Loucy (cell line): ENCODE measurements at regions not wholly inside any gene's neighbourhood (a gene's known extent, or its start where the extent isn't known, plus 50 kb on each side); places are given as distances from the start of the nearest gene placed in this dataset.

Source experiments
- EZH2phosphoT487 ChIP-seq: fragments of 200-600 bp; IDR thresholded peaks from 2 replicates; pipeline ENCODE4 v1.6.1; 2018; ENCODE audit warnings: antibody characterized with exemption, mild to moderate bottlenecking, moderate library complexity, borderline replicate concordance
- TF ChIP-seq, protein P1 (sequence below): fragments of 200-600 bp; sonication (generic); conservative IDR thresholded peaks from 2 replicates; pipeline ENCODE4 v1.5.1; 2014; ENCODE audit warnings: mild to moderate bottlenecking, antibody characterized with exemption, low read length

DNA sequence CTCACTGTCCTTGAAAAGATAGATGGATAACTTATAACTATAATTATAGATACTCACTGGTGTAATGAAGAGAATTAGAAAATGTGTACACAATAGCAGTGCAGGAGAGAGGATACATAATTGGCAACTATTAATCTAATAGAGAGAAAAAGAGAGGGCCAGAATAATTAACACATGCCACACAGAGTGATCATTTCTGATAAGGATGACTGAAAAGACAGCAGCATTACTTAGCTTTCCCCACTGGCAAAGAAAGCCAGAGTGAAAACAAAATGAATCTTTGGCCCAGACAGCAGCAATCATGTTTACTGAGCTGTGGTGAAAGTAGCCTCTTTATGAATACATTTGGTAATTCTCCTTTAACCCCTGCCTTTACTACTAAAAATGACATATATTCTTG is 493.3 kb upstream of the ROBO1 start:
- TF ChIP-seq, protein P1, sequence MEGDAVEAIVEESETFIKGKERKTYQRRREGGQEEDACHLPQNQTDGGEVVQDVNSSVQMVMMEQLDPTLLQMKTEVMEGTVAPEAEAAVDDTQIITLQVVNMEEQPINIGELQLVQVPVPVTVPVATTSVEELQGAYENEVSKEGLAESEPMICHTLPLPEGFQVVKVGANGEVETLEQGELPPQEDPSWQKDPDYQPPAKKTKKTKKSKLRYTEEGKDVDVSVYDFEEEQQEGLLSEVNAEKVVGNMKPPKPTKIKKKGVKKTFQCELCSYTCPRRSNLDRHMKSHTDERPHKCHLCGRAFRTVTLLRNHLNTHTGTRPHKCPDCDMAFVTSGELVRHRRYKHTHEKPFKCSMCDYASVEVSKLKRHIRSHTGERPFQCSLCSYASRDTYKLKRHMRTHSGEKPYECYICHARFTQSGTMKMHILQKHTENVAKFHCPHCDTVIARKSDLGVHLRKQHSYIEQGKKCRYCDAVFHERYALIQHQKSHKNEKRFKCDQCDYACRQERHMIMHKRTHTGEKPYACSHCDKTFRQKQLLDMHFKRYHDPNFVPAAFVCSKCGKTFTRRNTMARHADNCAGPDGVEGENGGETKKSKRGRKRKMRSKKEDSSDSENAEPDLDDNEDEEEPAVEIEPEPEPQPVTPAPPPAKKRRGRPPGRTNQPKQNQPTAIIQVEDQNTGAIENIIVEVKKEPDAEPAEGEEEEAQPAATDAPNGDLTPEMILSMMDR = no peak
- no peak for TF ChIP-seq EZH2phosphoT487
